DOHH2 (cell line): ENCODE measurements at regions not wholly inside any gene's neighbourhood (a gene's known extent, or its start where the extent isn't known, plus 50 kb on each side); places are given as distances from the start of the nearest gene placed in this dataset.
A peak's percentile ranks its signal among the peaks of the same experiment; 100 is the strongest.

Source experiments
- H3F3A ChIP-seq: fragments of 200-600 bp; sonication (generic), shearing (Covaris generic); 2 replicates; pipeline ENCODE4 v1.6.0; 2016; ENCODE audit warnings: antibody characterized with exemption, mild to moderate bottlenecking; ENCODE audit not compliant: control insufficient read depth, insufficient read depth
- H3K27ac ChIP-seq: fragments of 200-600 bp; sonication (generic); 2 replicates; pipeline ENCODE4 v1.5.1; 2014; ENCODE audit warnings: low read depth, mild to moderate bottlenecking, low read length, moderate library complexity
- H3K27me3 ChIP-seq: fragments of 200-600 bp; sonication (generic); 2 replicates; pipeline ENCODE4 v1.6.1; 2014; ENCODE audit warnings: mild to moderate bottlenecking, low read length, mixed read lengths; ENCODE audit not compliant: control insufficient read depth
- H3K36me3 ChIP-seq: fragments of 200-600 bp; sonication (generic); 2 replicates; pipeline ENCODE4 v1.6.1; 2014; ENCODE audit warnings: mild to moderate bottlenecking, low read length, moderate library complexity, mixed read lengths; ENCODE audit not compliant: control insufficient read depth
- H3K4me1 ChIP-seq: fragments of 200-600 bp; sonication (generic); 2 replicates; pipeline ENCODE4 v1.6.1; 2014; ENCODE audit warnings: mild to moderate bottlenecking, low read length, mixed read lengths; ENCODE audit not compliant: control insufficient read depth
- H3K4me2 ChIP-seq: fragments of 200-600 bp; sonication (generic); 2 replicates; pipeline ENCODE4 v1.6.0; 2014; ENCODE audit warnings: mild to moderate bottlenecking, low read length, moderate library complexity
- H3K4me3 ChIP-seq: fragments of 200-600 bp; sonication (generic); 2 replicates; pipeline ENCODE4 v1.5.1; 2014; ENCODE audit warnings: mild to moderate bottlenecking, low read length, mixed read lengths
- H3K79me2 ChIP-seq: fragments of 200-600 bp; sonication (generic); 2 replicates; pipeline ENCODE4 v1.6.1; 2014; ENCODE audit warnings: mild to moderate bottlenecking, low read length, mixed read lengths; ENCODE audit not compliant: control insufficient read depth
- H3K9me2 ChIP-seq: fragments of 200-600 bp; sonication (generic); replicated peaks from 2 replicates; pipeline ENCODE4 v1.6.1; 2014; ENCODE audit warnings: mild to moderate bottlenecking, low read length, mixed read lengths; ENCODE audit not compliant: control insufficient read depth
- H3K9me3 ChIP-seq: fragments of 200-600 bp; sonication (generic); 2 replicates; pipeline ENCODE4 v1.6.1; 2014; ENCODE audit warnings: antibody characterized with exemption, low read length, mixed read lengths; ENCODE audit not compliant: control insufficient read depth, insufficient read depth
- H4K20me1 ChIP-seq: fragments of 200-600 bp; sonication (generic); 2 replicates; pipeline ENCODE4 v1.6.0; 2014; ENCODE audit warnings: low read depth, mild to moderate bottlenecking, antibody characterized with exemption, low read length, moderate library complexity; ENCODE audit not compliant: control insufficient read depth, insufficient read depth
- CTCF ChIP-seq: fragments of 200-600 bp; sonication (generic); IDR thresholded peaks from one replicate; pipeline ENCODE4 v1.5.1; 2014; ENCODE audit warnings: antibody characterized with exemption, mild to moderate bottlenecking, low read depth, low read length; ENCODE audit not compliant: poor library complexity, severe bottlenecking
- EZH2phosphoT487 ChIP-seq: fragments of 200-600 bp; sonication (generic); IDR thresholded peaks from 2 replicates; pipeline ENCODE4 v1.6.1; 2017; ENCODE audit warnings: borderline replicate concordance, mild to moderate bottlenecking, antibody characterized with exemption, low read length, moderate library complexity, mixed read lengths

- Histone ChIP-seq H3K36me3 (no peaks in the 10 kb centered on the region), H3K9me3 (no peaks in the 10 kb centered on the region), H4K20me1 (no peaks in the 10 kb centered on the region), H3K4me2 (no peak overlapping the region), H3K4me3 (no peak overlapping the region), H3K9me2 (no peaks in the 10 kb centered on the region), H3K27me3 (no peaks in the 10 kb centered on the region), H3F3A (no peaks in the 10 kb centered on the region), H3K27ac (no peak overlapping the region), H3K79me2 (no peaks in the 10 kb centered on the region), H3K4me1 (no peaks in the 10 kb centered on the region)
- TF ChIP-seq EZH2phosphoT487 (no peak), CTCF (no peak)
Measured at GRCh38 chr13:97570442-97570841, 136.5 kb downstream of the RAP2A start.

- Histone ChIP-seq H4K20me1 (no peaks in the 10 kb centered on the region), H3K4me3 (no peak overlapping the region), H3K4me2 (no peak overlapping the region), H3K9me2 (no peaks in the 10 kb centered on the region), H3K27ac (no peak overlapping the region), H3K4me1 (no peaks in the 10 kb centered on the region), H3K27me3 (no peaks in the 10 kb centered on the region), H3K79me2 (no peaks in the 10 kb centered on the region), H3K36me3 (no peaks in the 10 kb centered on the region), H3K9me3 (no peaks in the 10 kb centered on the region), H3F3A (no peaks in the 10 kb centered on the region)
- no peak for TF ChIP-seq CTCF
- no peak for TF ChIP-seq EZH2phosphoT487
Measured at GRCh38 chr13:97573011-97573410, 139.0 kb downstream of the RAP2A start.

- no peaks in the 10 kb centered on the region for H4K20me1 ChIP-seq
- H3K4me3 ChIP-seq = no peak overlapping the region
- no peaks in the 10 kb centered on the region for H3K36me3 ChIP-seq
- no peaks in the 10 kb centered on the region for H3F3A ChIP-seq
- H3K4me1 ChIP-seq = no peaks in the 10 kb centered on the region
- H3K27me3 ChIP-seq = no peaks in the 10 kb centered on the region
- H3K9me2 ChIP-seq = no peaks in the 10 kb centered on the region
- H3K79me2 ChIP-seq = no peaks in the 10 kb centered on the region
- H3K27ac ChIP-seq = no peak overlapping the region
- TF ChIP-seq EZH2phosphoT487 = no peak
- peak; percentile 29 for TF ChIP-seq CTCF
- H3K4me2 ChIP-seq = no peak overlapping the region
- H3K9me3 ChIP-seq = no peaks in the 10 kb centered on the region
Measured at GRCh38 chr13:97574926-97575325, 141.0 kb downstream of the RAP2A start.

- H4K20me1 ChIP-seq = no peaks in the 10 kb centered on the region
- no peaks in the 10 kb centered on the region for H3K4me1 ChIP-seq
- H3K9me2 ChIP-seq = no peaks in the 10 kb centered on the region
- H3F3A ChIP-seq = no peaks in the 10 kb centered on the region
- no peaks in the 10 kb centered on the region for H3K27me3 ChIP-seq
- no peaks in the 10 kb centered on the region for H3K9me3 ChIP-seq
- H3K4me2 ChIP-seq = no peak overlapping the region
- TF ChIP-seq EZH2phosphoT487 = no peak
- TF ChIP-seq CTCF = no peak
- no peaks in the 10 kb centered on the region for H3K79me2 ChIP-seq
- no peak overlapping the region for H3K4me3 ChIP-seq
- no peaks in the 10 kb centered on the region for H3K36me3 ChIP-seq
- H3K27ac ChIP-seq = no peak overlapping the region
Measured at GRCh38 chr13:97577026-97577425, 143.1 kb downstream of the RAP2A start.
